MCF 10A (cell line): ENCODE measurements at regions not wholly inside any gene's neighbourhood (a gene's known extent, or its start where the extent isn't known, plus 50 kb on each side); places are given as distances from the start of the nearest gene placed in this dataset.
A peak's percentile ranks its signal among the peaks of the same experiment; 100 is the strongest.

ENCODE experiments used
- BruUV-seq: library from RNA; stranded (reverse); fragments of 400-500 nt; replicated peaks from 2 replicates; lab custom pipeline; 2021; lab: Mats Ljungman, UMichigan
- CTCF ChIA-PET: fragments of 300-600 bp; sonication (Branson Sonifier 250); formaldehyde crosslinking; extraction: SDS; loops from one replicate; lab custom pipeline; 2021; ENCODE audit warnings: antibody characterized with exemption, inconsistent platforms; lab: Yijun Ruan, JAX
- POLR2A ChIA-PET: fragments of 300-600, 350-650 bp; sonication (Branson Sonifier 250); formaldehyde crosslinking; extraction: SDS; loops from one replicate; lab custom pipeline; 2020; ENCODE audit warnings: antibody characterized with exemption, inconsistent platforms; lab: Yijun Ruan, JAX
- DNase-seq: peaks from one replicate; pipeline ENCODE4 v3.0.0-alpha.2; 2018; ENCODE audit not compliant: unreplicated experiment
- H3K27ac Mint-ChIP-seq: one replicate; pipeline ENCODE4 v1.8.0; 2022; ENCODE audit warnings: mild to moderate bottlenecking, low read depth, mixed read lengths; ENCODE audit not compliant: unreplicated experiment
- H3K27me3 Mint-ChIP-seq: one replicate; pipeline ENCODE4 v1.8.0; 2022; ENCODE audit warnings: mixed read lengths; ENCODE audit not compliant: insufficient read depth, unreplicated experiment
- H3K36me3 Mint-ChIP-seq: one replicate; pipeline ENCODE4 v1.8.0; 2022; ENCODE audit warnings: mild to moderate bottlenecking, moderate library complexity, mixed read lengths; ENCODE audit not compliant: insufficient read depth, unreplicated experiment
- H3K4me1 Mint-ChIP-seq: one replicate; pipeline ENCODE4 v1.8.0; 2022; ENCODE audit warnings: mixed read lengths; ENCODE audit not compliant: insufficient read depth, unreplicated experiment
- H3K4me3 Mint-ChIP-seq: one replicate; pipeline ENCODE4 v1.8.0; 2022; ENCODE audit warnings: mild to moderate bottlenecking, moderate library complexity, mixed read lengths; ENCODE audit not compliant: unreplicated experiment
- H3K9me3 Mint-ChIP-seq: one replicate; pipeline ENCODE4 v1.8.0; 2022; ENCODE audit warnings: mixed read lengths; ENCODE audit not compliant: unreplicated experiment
- intact Hi-C: fragments of 100-400 bp; cut with micrococcal nuclease; formaldehyde crosslinking; loops from 2 replicates; pipeline ENCODE4 v1.14.1; 2022
- TF ChIP-seq, protein P1 (sequence below): fragments of 200-600 bp; IDR thresholded peaks from one replicate; pipeline ENCODE4 v1.8.0; 2022; ENCODE audit warnings: antibody characterized with exemption, mild to moderate bottlenecking; ENCODE audit not compliant: unreplicated experiment

DNA sequence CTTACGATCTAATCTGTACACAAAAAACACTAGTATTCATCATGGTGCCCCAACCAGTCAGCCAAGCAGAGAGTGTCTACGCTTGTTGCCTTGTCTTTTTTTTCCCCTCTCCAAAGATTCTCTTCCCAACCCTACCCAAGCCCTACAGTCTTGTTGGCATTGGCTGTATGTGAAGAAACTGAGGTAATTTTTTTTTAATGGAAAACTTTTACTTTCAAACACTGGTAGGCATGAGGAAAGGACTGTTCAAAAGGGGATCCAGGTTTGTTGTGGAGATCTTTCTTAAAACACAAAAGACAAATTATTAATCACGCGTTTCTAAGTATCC lies 89.2 kb upstream of the PRSS16 start:
- Mint-ChIP-seq H3K27me3 (no peaks in the 10 kb centered on the region), H3K4me3 (peak overlapping the region; percentile 80), H3K9me3 (no peaks in the 10 kb centered on the region), H3K27ac (peak overlapping the region; percentile 53), H3K36me3 (peaks cover 19% of the 10 kb centered on the region), H3K4me1 (peaks cover 29% of the 10 kb centered on the region)
- POLR2A ChIA-PET: interaction anchor here (3.2 to 5.6 kb wide), 2 partner anchors 11 to 25 kb away, joined by 9 to 21 read pairs; a partner anchor contains a TSS
- intact Hi-C loops: loop anchor here (1.0 kb wide), 2 partner anchors 31 to 551 kb away; no protein-coding TSS in a partner anchor
- no peak for DNase-seq
- CTCF ChIA-PET: interaction anchor here (0.7 to 1.1 kb wide), 2 partner anchors 36 to 136 kb away, joined by 4 read pairs; no protein-coding TSS in a partner anchor
- BruUV-seq: no TSS peak
- TF ChIP-seq, protein P1, sequence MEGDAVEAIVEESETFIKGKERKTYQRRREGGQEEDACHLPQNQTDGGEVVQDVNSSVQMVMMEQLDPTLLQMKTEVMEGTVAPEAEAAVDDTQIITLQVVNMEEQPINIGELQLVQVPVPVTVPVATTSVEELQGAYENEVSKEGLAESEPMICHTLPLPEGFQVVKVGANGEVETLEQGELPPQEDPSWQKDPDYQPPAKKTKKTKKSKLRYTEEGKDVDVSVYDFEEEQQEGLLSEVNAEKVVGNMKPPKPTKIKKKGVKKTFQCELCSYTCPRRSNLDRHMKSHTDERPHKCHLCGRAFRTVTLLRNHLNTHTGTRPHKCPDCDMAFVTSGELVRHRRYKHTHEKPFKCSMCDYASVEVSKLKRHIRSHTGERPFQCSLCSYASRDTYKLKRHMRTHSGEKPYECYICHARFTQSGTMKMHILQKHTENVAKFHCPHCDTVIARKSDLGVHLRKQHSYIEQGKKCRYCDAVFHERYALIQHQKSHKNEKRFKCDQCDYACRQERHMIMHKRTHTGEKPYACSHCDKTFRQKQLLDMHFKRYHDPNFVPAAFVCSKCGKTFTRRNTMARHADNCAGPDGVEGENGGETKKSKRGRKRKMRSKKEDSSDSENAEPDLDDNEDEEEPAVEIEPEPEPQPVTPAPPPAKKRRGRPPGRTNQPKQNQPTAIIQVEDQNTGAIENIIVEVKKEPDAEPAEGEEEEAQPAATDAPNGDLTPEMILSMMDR: no peak

DNA sequence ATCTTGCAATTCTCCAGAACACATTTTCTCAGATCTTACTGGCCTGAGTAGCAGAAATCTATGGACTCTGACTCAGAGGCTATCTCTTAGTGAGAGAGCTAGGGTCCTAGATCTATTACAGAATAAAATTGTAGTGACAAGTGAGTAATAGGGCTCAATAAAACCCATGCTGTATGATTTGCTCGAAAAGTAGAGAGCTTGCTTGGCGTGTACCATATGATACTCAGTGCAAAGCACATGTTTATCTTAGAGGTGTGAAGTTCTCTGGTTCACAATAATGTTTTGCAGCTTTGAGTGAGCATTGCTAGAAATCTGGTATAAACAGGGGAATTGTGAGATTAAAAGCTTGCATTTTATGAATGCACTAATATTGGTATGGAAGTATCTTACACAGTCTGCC lies 87.8 kb upstream of the PRSS16 start:
- no peak overlapping the region for H3K27ac Mint-ChIP-seq
- H3K27me3 Mint-ChIP-seq: no peaks in the 10 kb centered on the region
- no peaks in the 10 kb centered on the region for H3K9me3 Mint-ChIP-seq
- H3K4me1 Mint-ChIP-seq: peaks cover 29% of the 10 kb centered on the region
- no peak for DNase-seq
- no TSS peak for BruUV-seq
- peaks cover 19% of the 10 kb centered on the region for H3K36me3 Mint-ChIP-seq
- ChIA-PET POLR2A (interaction anchor here (0.6 to 5.6 kb wide), 8 partner anchors 12 to 1861 kb away, joined by 3 to 21 read pairs (median 4); a partner anchor contains a TSS), CTCF (interaction anchor here (0.6 to 2.7 kb wide), 9 partner anchors 10 to 840 kb away, joined by 3 to 14 read pairs (median 4); a partner anchor contains a TSS)
- H3K4me3 Mint-ChIP-seq: no peak overlapping the region
- intact Hi-C loops: no loop called here
- TF ChIP-seq, protein P1: no peak

DNA sequence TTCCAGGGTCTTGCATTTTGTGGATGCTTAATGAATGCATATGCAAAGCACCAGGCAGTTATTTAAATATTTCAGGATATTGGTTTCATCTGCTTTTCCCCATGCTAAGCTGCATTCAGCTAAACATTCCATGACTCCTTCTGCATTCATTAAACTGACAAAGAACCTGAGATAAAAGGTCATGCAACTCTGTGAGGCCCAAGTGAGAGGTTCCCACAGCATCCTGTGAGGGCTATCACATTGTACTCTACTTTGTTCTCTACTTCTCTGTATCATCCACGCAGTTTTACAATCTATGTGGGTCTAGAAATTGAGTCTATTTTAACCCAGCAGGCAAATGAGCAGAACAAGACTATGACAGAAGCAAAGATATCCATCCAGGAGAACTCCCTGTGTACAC lies 86.4 kb upstream of the PRSS16 start:
- POLR2A ChIA-PET: interaction anchor here (0.8 to 5.6 kb wide), 6 partner anchors 14 to 646 kb away, joined by 3 to 21 read pairs (median 6); a partner anchor contains a TSS
- CTCF ChIA-PET: interaction anchor here (0.5 to 2.7 kb wide), 18 partner anchors 10 to 1421 kb away, joined by 3 to 14 read pairs (median 3); a partner anchor contains a TSS
- no TSS peak for BruUV-seq
- Mint-ChIP-seq H3K27ac (no peak overlapping the region), H3K4me1 (peaks cover 29% of the 10 kb centered on the region), H3K27me3 (no peaks in the 10 kb centered on the region), H3K9me3 (no peaks in the 10 kb centered on the region), H3K36me3 (peaks cover 19% of the 10 kb centered on the region), H3K4me3 (no peak overlapping the region)
- TF ChIP-seq, protein P1: no peak
- intact Hi-C loops: no loop called here
- no peak for DNase-seq

DNA sequence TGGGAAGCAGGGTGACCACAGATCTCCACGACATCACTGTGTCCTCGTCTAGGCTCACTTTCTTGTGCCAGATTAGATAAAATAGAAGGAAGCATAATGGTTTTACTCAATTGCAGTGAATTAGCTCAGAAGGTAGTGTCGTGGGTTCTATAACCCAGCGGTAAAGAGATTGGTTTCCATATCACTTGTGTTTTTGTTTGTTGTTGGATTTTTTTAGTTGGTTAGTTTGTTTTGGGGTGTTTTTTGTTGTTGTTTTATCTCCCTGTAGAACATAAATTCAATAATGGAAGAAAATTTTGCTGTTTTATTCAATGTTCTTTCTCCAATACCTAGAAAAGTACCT lies 85.9 kb upstream of the PRSS16 start:
- no peak for DNase-seq
- no TSS peak for BruUV-seq
- H3K9me3 Mint-ChIP-seq: no peaks in the 10 kb centered on the region
- peak overlapping the region; percentile 14 for H3K4me3 Mint-ChIP-seq
- ChIA-PET CTCF (interaction anchor here (0.5 to 2.7 kb wide), 17 partner anchors 10 to 734 kb away, joined by 3 to 14 read pairs (median 3); a partner anchor contains a TSS), POLR2A (interaction anchor here (0.7 to 5.6 kb wide), 8 partner anchors 14 to 732 kb away, joined by 3 to 21 read pairs (median 4); a partner anchor contains a TSS)
- H3K27ac Mint-ChIP-seq: peak overlapping the region; percentile 73
- peaks cover 27% of the 10 kb centered on the region for H3K4me1 Mint-ChIP-seq
- TF ChIP-seq, protein P1: no peak
- peaks cover 19% of the 10 kb centered on the region for H3K36me3 Mint-ChIP-seq
- intact Hi-C loops: no loop called here
- no peaks in the 10 kb centered on the region for H3K27me3 Mint-ChIP-seq
